Upper lobe of left lung (tissue), 6 donors: ENCODE measurements at regions not wholly inside any gene's neighbourhood (a gene's known extent, or its start where the extent isn't known, plus 50 kb on each side); places are given as distances from the start of the nearest gene placed in this dataset.

ENCODE experiments used
- ATAC-seq, 2 donors: fragments of 200-7000 bp; cut with Tn5 transposase; one replicate each; pipeline ENCODE4 v1.9.1; 2022; ENCODE audit warnings: mild to moderate bottlenecking in 2 of 2, moderate library complexity in 2 of 2; ENCODE audit not compliant: low FRiP score in 2 of 2
- DNase-seq, 2 donors: peaks; one replicate each; pipeline ENCODE4 v3.0.0-alpha.2; 2019 to 2020
- H3K27ac ChIP-seq, 4 donors: fragments of 200-600 bp; sonication (generic); one replicate each; pipeline ENCODE4 v1.5.1; 2016 to 2019
- H3K27me3 ChIP-seq, 4 donors: fragments of 200-600 bp; sonication (generic); one replicate each; pipeline ENCODE4 v1.5.1; 2017 to 2019
- H3K36me3 ChIP-seq, 4 donors: fragments of 200-600 bp; sonication (generic); one replicate each; pipeline ENCODE4 v1.5.1; 2016 to 2019
- H3K4me1 ChIP-seq, 4 donors: fragments of 200-600 bp; sonication (generic); one replicate each; pipeline ENCODE4 v1.5.1; 2018 to 2019
- H3K4me3 ChIP-seq, 4 donors: fragments of 200-600 bp; sonication (generic); one replicate each; pipeline ENCODE4 v1.5.1; 2017 to 2019; ENCODE audit warnings: mild to moderate bottlenecking in 2 of 4, moderate library complexity in 1 of 4
- H3K9me3 ChIP-seq, 4 donors: fragments of 200-600 bp; sonication (generic); one replicate each; pipeline ENCODE4 v1.5.1; 2018 to 2019
- CTCF ChIP-seq, 6 experiments: fragments of 450-650 bp in 4 of 6; fragments of 200-600 bp in 2 of 6; sonication (generic) in 2 of 6; IDR thresholded peaks; one replicate each; pipeline ENCODE4 v1.5.1; 2016 to 2019; ENCODE audit warnings: antibody characterized with exemption in 6 of 6
- EP300 ChIP-seq, 4 donors: sonication (generic); formaldehyde crosslinking; IDR thresholded peaks; one replicate each; pipeline ENCODE4 v1.5.1; 2017; ENCODE audit warnings: antibody characterized with exemption in 4 of 4, control low read depth in 2 of 4
- POLR2A ChIP-seq, 4 donors: fragments of 450-650 bp; IDR thresholded peaks; one replicate each; pipeline ENCODE4 v1.5.1; 2016 to 2017; ENCODE audit warnings: antibody characterized with exemption in 4 of 4, mild to moderate bottlenecking in 2 of 4
- POLR2AphosphoS5 ChIP-seq, 2 donors: sonication (generic); formaldehyde crosslinking; IDR thresholded peaks; one replicate each; pipeline ENCODE4 v1.5.1; 2017; ENCODE audit warnings: antibody characterized with exemption in 2 of 2
- WGBS, 2 donors: methylation state at CpG; one replicate each; pipeline ENCODE4 v1.1.5; 2017 to 2018; 5-methylcytosine and 5-hydroxymethylcytosine counted together
- donor health status: DM: no; HTN: no; CAD: no; lungs with moderate emphysema.
- donor health status: DM: no; HTN: yes; CAD: no; lungs with severe emphysema.

- TF ChIP-seq EP300 (IDR thresholded peaks at IDR 0.05) (no peak), CTCF (IDR thresholded peaks at IDR 0.05) (no peak), POLR2AphosphoS5 (IDR thresholded peaks at IDR 0.05) (no peak), POLR2A (IDR thresholded peaks at IDR 0.05) (no peak)
- no peak overlapping the region for H3K4me3 ChIP-seq
- no peak for ATAC-seq
- no peaks in the 10 kb centered on the region for H3K9me3 ChIP-seq
- no peaks in the 10 kb centered on the region for H3K27me3 ChIP-seq
- WGBS, 2 donors = 76 to 82% methylated on average over 4 of the region's 4 CpGs
- no peak for DNase-seq
- H3K36me3 ChIP-seq = no peaks in the 10 kb centered on the region
- peaks cover 0 to 8% (median 0%) of the 10 kb centered on the region in 4 donors for H3K4me1 ChIP-seq
- H3K27ac ChIP-seq = no peak overlapping the region
These were observed 145.2 kb upstream of the ANK3 start for GRCh38 chr10:60534761-60535389.

DNA sequence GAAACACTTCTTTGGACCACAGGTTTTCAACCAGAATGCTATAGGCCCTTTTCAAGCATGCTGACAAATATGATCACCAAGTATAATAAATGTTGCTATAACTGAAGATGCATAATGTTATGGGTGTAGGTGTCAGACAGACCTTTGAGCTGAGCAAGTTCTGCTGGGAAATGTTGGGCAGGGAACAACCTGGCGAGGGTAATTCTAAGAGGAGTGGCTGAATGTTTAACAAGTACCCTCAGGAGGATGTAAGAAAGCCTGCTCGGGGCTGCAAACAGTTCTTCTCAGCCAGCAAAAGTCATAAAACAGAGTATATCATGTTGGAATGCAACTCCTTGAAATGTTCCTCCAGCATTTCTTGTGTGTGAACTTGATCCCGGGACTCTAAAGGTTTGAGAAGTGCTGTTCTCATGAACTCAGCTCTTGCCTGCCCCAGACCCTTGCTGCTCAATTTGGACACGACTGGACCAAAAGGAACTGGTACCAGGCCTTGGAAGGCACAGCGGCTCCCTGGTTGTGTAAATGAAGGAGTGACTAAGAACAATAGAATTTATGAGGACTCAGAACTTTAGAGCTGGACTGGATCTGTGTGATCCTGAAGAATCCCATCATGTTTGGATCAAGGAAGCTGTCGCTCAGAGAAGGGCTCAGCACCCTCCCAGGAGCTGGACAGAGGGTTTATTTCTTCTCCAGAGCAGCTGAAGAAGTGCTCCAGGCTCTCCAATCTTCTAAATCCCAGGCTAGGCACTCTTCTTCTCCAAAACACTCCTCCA lies 143.2 kb upstream of the ANK3 start:
- H3K9me3 ChIP-seq = no peaks in the 10 kb centered on the region
- no peak overlapping the region for H3K4me3 ChIP-seq
- H3K36me3 ChIP-seq = no peaks in the 10 kb centered on the region
- no peaks in the 10 kb centered on the region for H3K27me3 ChIP-seq
- peaks cover 0 to 8% (median 0%) of the 10 kb centered on the region in 4 donors for H3K4me1 ChIP-seq
- no peak for DNase-seq
- WGBS, 2 donors = 65 to 77% methylated on average over 6 of the region's 6 CpGs
- H3K27ac ChIP-seq = no peak overlapping the region
- TF ChIP-seq POLR2A (IDR thresholded peaks at IDR 0.05) = no peak
- TF ChIP-seq EP300 (IDR thresholded peaks at IDR 0.05) = no peak
- TF ChIP-seq CTCF (IDR thresholded peaks at IDR 0.05) = no peak
- TF ChIP-seq POLR2AphosphoS5 (IDR thresholded peaks at IDR 0.05) = no peak
- no peak for ATAC-seq

- Histone ChIP-seq H3K36me3 (no peaks in the 10 kb centered on the region), H3K9me3 (no peaks in the 10 kb centered on the region), H3K4me3 (no peak overlapping the region), H3K4me1 (peaks cover 0 to 8% (median 0%) of the 10 kb centered on the region in 4 donors), H3K27me3 (no peaks in the 10 kb centered on the region), H3K27ac (no peak overlapping the region)
- 85 to 86% methylated on average over 2 of the region's 2 CpGs for WGBS, 2 donors
- no peak for TF ChIP-seq POLR2A (IDR thresholded peaks at IDR 0.05)
- TF ChIP-seq POLR2AphosphoS5 (IDR thresholded peaks at IDR 0.05) = no peak
- TF ChIP-seq EP300 (IDR thresholded peaks at IDR 0.05) = no peak
- TF ChIP-seq CTCF (IDR thresholded peaks at IDR 0.05) = no peak
- DNase-seq = no peak
- ATAC-seq = no peak
These were observed 141.3 kb upstream of the ANK3 start for GRCh38 chr10:60531006-60531405.

DNA sequence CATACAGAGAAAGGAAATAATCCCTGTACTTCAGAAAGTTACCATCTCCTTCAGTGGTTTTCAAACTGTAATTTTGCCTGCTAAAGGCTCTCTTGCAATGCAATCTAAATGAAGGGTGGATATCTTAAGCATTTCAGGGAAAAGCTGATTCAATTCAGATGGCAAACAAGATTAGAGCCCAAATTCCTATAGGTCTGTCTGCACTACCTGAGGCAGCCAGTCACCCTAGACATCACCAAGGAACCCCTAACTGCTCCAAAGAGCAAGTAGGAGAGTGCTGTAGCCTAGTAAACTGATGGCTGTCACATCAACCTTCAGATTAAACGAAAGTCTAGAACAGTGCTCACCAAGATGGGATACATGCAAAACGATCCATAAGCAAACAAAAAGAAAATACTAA lies 138.0 kb upstream of the ANK3 start:
- Histone ChIP-seq H3K27ac (no peak overlapping the region), H3K36me3 (no peaks in the 10 kb centered on the region), H3K9me3 (no peaks in the 10 kb centered on the region), H3K4me3 (no peak overlapping the region), H3K4me1 (peaks cover 0 to 8% (median 0%) of the 10 kb centered on the region in 4 donors), H3K27me3 (no peaks in the 10 kb centered on the region)
- no peak for TF ChIP-seq POLR2A (IDR thresholded peaks at IDR 0.05)
- ATAC-seq (no peak), DNase-seq (no peak)
- 84 to 97% methylated on average over 2 of the region's 2 CpGs for WGBS, 2 donors

- TF ChIP-seq CTCF (IDR thresholded peaks at IDR 0.05) = no peak
- ATAC-seq (no peak), DNase-seq (no peak)
- Histone ChIP-seq H3K27ac (no peak overlapping the region), H3K36me3 (no peaks in the 10 kb centered on the region), H3K4me1 (no peaks in the 10 kb centered on the region), H3K27me3 (no peaks in the 10 kb centered on the region), H3K4me3 (no peak overlapping the region), H3K9me3 (no peaks in the 10 kb centered on the region)
- WGBS, 2 donors = 85 to 88% methylated on average over 9 of the region's 9 CpGs
These were observed 136.3 kb upstream of the ANK3 start for GRCh38 chr10:60525716-60526585.
